ENCODE measurements at regions not wholly inside any gene's neighbourhood (a gene's known extent, or its start where the extent isn't known, plus 50 kb on each side); places are given as distances from the start of the nearest gene placed in this dataset.

- no peaks in the 10 kb centered on the region; the same call in 2 of the 3 replicates for H3K9me3 ChIP-seq
- H3K4me1 ChIP-seq: no peaks in the 10 kb centered on the region
- TF ChIP-seq BCL3 (IDR thresholded peaks at IDR 0.05) (no peak), PHF8 (IDR thresholded peaks at IDR 0.05; ENCODE audit: borderline replicate concordance, low read depth) (no peak), JUN (IDR thresholded peaks at IDR 0.05) (no peak), NFE2L2 (conservative IDR thresholded peaks at IDR 0.05; ENCODE audit: low read length) (no peak), EHF (CRISPR knock-in tag; IDR thresholded peaks at IDR 0.05) (no peak), MAFK (IDR thresholded peaks at IDR 0.05; ENCODE audit: partially characterized antibody) (no peak)
- POLR2A ChIA-PET: no interaction called here
- ATAC-seq: no peak
- CTCF ChIA-PET: no interaction called here
- no peak for FAIRE-seq
- H3K27ac ChIP-seq: no peak overlapping the region
- H3K4me3 ChIP-seq: no peak overlapping the region
- H3K4me2 ChIP-seq: no peak overlapping the region
- 39% methylated on average over 5 of the region's 5 CpGs for WGBS (ENCODE audit: missing lambda C conversion rate)
- no peak for DNase-seq (ENCODE audit: low read depth in 1 of 2, low spot score in 1 of 2)
Observed at GRCh38 chr5:3035452-3035851, 284.0 kb upstream of the IRX2 start.

- no peak for DNase-seq (ENCODE audit: low read depth in 1 of 2, low spot score in 1 of 2)
- Histone ChIP-seq H3K9me3 (no peaks in the 10 kb centered on the region; the same call in 2 of the 3 replicates), H3K27ac (no peak overlapping the region), H3K4me2 (no peak overlapping the region), H3K4me1 (no peaks in the 10 kb centered on the region), H3K4me3 (no peak overlapping the region)
- TF ChIP-seq PHF8 (IDR thresholded peaks at IDR 0.05; ENCODE audit: borderline replicate concordance, low read depth): no peak
- no peak for TF ChIP-seq HEYL (CRISPR knock-in tag; IDR thresholded peaks at IDR 0.05)
- TF ChIP-seq EHF (CRISPR knock-in tag; IDR thresholded peaks at IDR 0.05): no peak
- no peak for TF ChIP-seq SMC3 (IDR thresholded peaks at IDR 0.05)
- no peak for TF ChIP-seq MAZ (IDR thresholded peaks at IDR 0.05; ENCODE audit: borderline replicate concordance, low read depth, low read length)
- no peak for TF ChIP-seq RAD21 (conservative IDR thresholded peaks at IDR 0.05 in 1 of 2, IDR thresholded peaks at IDR 0.05 in 1 of 2)
- no peak for TF ChIP-seq FOSB (CRISPR knock-in tag; IDR thresholded peaks at IDR 0.05)
- FAIRE-seq: no peak
- no peak for ATAC-seq
- CTCF ChIA-PET: no interaction called here
- 0% methylated on average over 1 of the region's 1 CpG for WGBS (ENCODE audit: missing lambda C conversion rate)
- POLR2A ChIA-PET: no interaction called here
Observed at GRCh38 chr5:3034881-3035280, 283.4 kb upstream of the IRX2 start.

GRCh38 chr5:3034449-3034848, 283.0 kb upstream of the IRX2 start:
- H3K27ac ChIP-seq: no peak overlapping the region
- TF ChIP-seq POLR2AphosphoS2 (conservative IDR thresholded peaks at IDR 0.05; ENCODE audit: low read length) (no peak), TFCP2L1 (CRISPR knock-in tag; IDR thresholded peaks at IDR 0.05) (no peak), HEYL (CRISPR knock-in tag; IDR thresholded peaks at IDR 0.05) (no peak), GATA3 (IDR thresholded peaks at IDR 0.05; ENCODE audit: borderline replicate concordance) (no peak), BCL3 (IDR thresholded peaks at IDR 0.05) (no peak), E2F6 (IDR thresholded peaks at IDR 0.05; ENCODE audit: borderline replicate concordance, low read depth) (no peak), MAZ (IDR thresholded peaks at IDR 0.05; ENCODE audit: borderline replicate concordance, low read depth, low read length) (no peak), HES2 (IDR thresholded peaks at IDR 0.05) (no peak), FOXS1 (CRISPR knock-in tag; IDR thresholded peaks at IDR 0.05) (no peak), EHMT2 (IDR thresholded peaks at IDR 0.05; ENCODE audit: low read depth) (no peak), RFX5 (IDR thresholded peaks at IDR 0.05) (no peak), ZNF302 (CRISPR knock-in tag; IDR thresholded peaks at IDR 0.05) (no peak), CHD4 (IDR thresholded peaks at IDR 0.05; ENCODE audit: borderline replicate concordance) (no peak), PBX3 (IDR thresholded peaks at IDR 0.05) (no peak)
- H3K4me1 ChIP-seq: no peaks in the 10 kb centered on the region
- no peak for DNase-seq (ENCODE audit: low read depth in 1 of 2, low spot score in 1 of 2)
- H3K9me3 ChIP-seq: no peaks in the 10 kb centered on the region; the same call in 2 of the 3 replicates
- POLR2A ChIA-PET: no interaction called here
- no peak overlapping the region for H3K4me2 ChIP-seq
- ATAC-seq: no peak
- WGBS (ENCODE audit: missing lambda C conversion rate): 6% methylated on average over 3 of the region's 3 CpGs
- no peak for FAIRE-seq
- no peak overlapping the region for H3K4me3 ChIP-seq
- CTCF ChIA-PET: no interaction called here

Data from A549 (cell line).